BLaER1 (cell line): ENCODE measurements at regions not wholly inside any gene's neighbourhood (a gene's known extent, or its start where the extent isn't known, plus 50 kb on each side); places are given as distances from the start of the nearest gene placed in this dataset.

Experiments
- H3K27ac ChIP-seq: shearing (Covaris generic); formaldehyde crosslinking; 2 replicates; pipeline ENCODE4 v1.8.1; 2022
- H3K27me3 ChIP-seq: shearing (Covaris generic); formaldehyde crosslinking; 2 replicates; pipeline ENCODE4 v1.8.1; 2022
- H3K36me3 ChIP-seq: shearing (Covaris generic); formaldehyde crosslinking; 2 replicates; pipeline ENCODE4 v1.8.1; 2022
- H3K4me1 ChIP-seq: shearing (Covaris generic); formaldehyde crosslinking; 2 replicates; pipeline ENCODE4 v1.8.1; 2022
- H3K4me2 ChIP-seq: shearing (Covaris generic); formaldehyde crosslinking; 2 replicates; pipeline ENCODE4 v1.8.1; 2022
- H3K4me3 ChIP-seq: shearing (Covaris generic); formaldehyde crosslinking; 2 replicates; pipeline ENCODE4 v1.8.1; 2022
- H3K9ac ChIP-seq: shearing (Covaris generic); formaldehyde crosslinking; 2 replicates; pipeline ENCODE4 v1.8.1; 2022
- H3K9me3 ChIP-seq: shearing (Covaris generic); formaldehyde crosslinking; 2 replicates; pipeline ENCODE4 v1.8.1; 2022
- H4K20me1 ChIP-seq: shearing (Covaris generic); formaldehyde crosslinking; 2 replicates; pipeline ENCODE4 v1.8.1; 2022
- Cebpa-rat ChIP-seq: shearing (Covaris generic); IDR thresholded peaks from 2 replicates; pipeline ENCODE4 v1.8.1; 2022

DNA sequence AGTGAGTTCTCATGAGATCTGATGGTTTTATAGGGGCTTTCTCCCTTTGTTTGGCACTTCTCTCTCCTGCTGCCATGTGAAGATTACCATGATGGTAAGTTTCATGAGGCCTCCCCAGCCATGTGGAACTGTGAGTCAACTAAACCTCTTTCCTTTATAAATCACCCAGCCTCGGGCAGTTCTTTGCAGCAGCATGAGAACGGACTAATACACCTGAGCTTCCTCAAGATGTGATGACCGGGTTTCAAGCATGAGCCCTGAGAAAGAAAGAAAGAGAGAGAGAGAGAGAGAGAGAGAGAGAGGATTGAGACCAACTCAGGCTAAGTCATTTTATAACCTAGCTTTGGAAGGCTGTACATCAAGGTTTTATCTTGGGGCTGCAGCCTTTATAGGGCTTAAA is 167.7 kb upstream of the SERPINE2 start:
- Histone ChIP-seq H3K27me3 (no peaks in the 10 kb centered on the region), H3K4me1 (peaks cover 23% of the 10 kb centered on the region), H3K4me2 (no peak overlapping the region), H3K9me3 (no peaks in the 10 kb centered on the region), H3K27ac (no peak overlapping the region), H4K20me1 (no peaks in the 10 kb centered on the region), H3K36me3 (no peaks in the 10 kb centered on the region), H3K4me3 (no peak overlapping the region), H3K9ac (no peak overlapping the region)
- no peak for TF ChIP-seq Cebpa-rat

DNA sequence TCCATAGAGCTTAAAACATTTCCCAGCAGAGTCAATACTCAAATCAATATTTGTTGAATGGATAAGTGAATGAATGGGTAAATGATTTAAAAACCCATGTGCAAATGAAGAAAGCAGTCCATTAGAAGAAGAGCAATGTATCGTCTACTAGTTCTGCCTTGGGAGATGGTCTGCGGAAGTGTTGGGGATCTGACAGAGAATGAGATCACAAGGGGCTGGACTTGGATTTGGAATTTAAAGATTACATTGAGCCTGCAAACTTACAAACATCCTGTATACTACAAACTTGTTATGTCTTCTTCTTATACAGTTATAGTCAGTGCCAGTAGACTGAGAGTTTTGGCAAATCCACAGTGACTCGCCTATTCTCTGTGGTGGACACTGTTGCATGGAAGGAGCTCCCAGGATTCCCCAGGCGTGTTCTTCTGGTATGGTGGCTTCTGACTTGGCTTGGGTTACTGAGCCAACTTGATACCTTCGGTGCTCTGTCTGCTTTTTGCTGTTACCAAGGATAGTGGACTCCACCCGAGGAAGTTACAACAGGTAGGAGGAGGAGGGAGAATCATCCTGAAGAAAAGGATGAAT is 163.3 kb upstream of the SERPINE2 start:
- H3K4me2 ChIP-seq = no peak overlapping the region
- no peak overlapping the region for H3K9ac ChIP-seq
- no peaks in the 10 kb centered on the region for H3K36me3 ChIP-seq
- H3K4me3 ChIP-seq = no peak overlapping the region
- H3K4me1 ChIP-seq = no peaks in the 10 kb centered on the region
- no peak for TF ChIP-seq Cebpa-rat
- no peak overlapping the region for H3K27ac ChIP-seq
- no peaks in the 10 kb centered on the region for H3K9me3 ChIP-seq
- no peaks in the 10 kb centered on the region for H4K20me1 ChIP-seq
- H3K27me3 ChIP-seq = no peaks in the 10 kb centered on the region

DNA sequence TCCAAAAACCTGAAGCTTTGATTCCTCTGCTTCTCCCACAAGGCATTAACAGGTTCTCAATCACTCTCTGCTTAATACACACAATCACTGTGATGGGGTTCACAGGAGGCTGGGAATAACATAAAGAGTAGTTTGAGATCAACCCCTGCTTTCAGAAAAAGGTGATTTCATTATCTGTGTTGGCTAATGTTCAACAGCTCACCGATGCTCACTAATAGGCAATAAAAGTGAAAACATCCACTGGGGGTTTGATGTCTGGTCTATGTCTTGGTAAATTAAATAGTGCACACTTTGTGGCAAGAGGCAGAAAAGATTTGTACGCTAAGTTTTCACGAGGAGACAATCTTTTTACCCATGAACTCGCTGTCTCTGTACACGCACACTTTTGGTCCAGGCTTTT is 159.3 kb upstream of the SERPINE2 start:
- peaks cover 9% of the 10 kb centered on the region for H3K9me3 ChIP-seq
- H3K9ac ChIP-seq = no peak overlapping the region
- TF ChIP-seq Cebpa-rat = no peak
- no peaks in the 10 kb centered on the region for H3K27me3 ChIP-seq
- peaks cover 3% of the 10 kb centered on the region; the same call in 1 of the 2 replicates for H3K4me1 ChIP-seq
- no peak overlapping the region for H3K4me3 ChIP-seq
- H3K4me2 ChIP-seq = no peak overlapping the region
- no peaks in the 10 kb centered on the region for H4K20me1 ChIP-seq
- no peaks in the 10 kb centered on the region for H3K36me3 ChIP-seq
- no peak overlapping the region for H3K27ac ChIP-seq

DNA sequence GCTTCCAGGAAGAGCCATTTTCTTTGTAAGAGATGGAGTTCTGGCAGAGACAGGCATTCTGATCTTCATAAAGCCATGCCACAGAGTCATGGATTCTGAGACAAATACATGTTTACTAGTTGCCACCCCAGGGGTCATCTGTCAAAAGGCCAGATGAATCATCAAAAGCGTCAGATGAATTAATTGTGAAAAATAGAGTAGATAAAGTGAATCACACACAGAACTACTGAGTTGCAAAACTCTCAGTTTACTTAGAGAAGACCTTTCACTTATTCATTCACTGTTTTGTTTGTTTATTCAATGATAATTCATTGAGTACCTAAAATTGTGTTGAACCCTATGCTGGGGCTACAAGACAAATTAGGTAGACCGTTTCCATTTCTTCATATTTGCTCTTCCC is 157.7 kb upstream of the SERPINE2 start:
- H3K9me3 ChIP-seq = peaks cover 22% of the 10 kb centered on the region
- no peaks in the 10 kb centered on the region for H4K20me1 ChIP-seq
- H3K27me3 ChIP-seq = no peaks in the 10 kb centered on the region
- H3K27ac ChIP-seq = no peak overlapping the region
- H3K4me1 ChIP-seq = peaks cover 3% of the 10 kb centered on the region; the same call in 1 of the 2 replicates
- H3K4me2 ChIP-seq = no peak overlapping the region
- H3K4me3 ChIP-seq = no peak overlapping the region
- TF ChIP-seq Cebpa-rat = no peak
- H3K36me3 ChIP-seq = no peaks in the 10 kb centered on the region
- H3K9ac ChIP-seq = no peak overlapping the region

DNA sequence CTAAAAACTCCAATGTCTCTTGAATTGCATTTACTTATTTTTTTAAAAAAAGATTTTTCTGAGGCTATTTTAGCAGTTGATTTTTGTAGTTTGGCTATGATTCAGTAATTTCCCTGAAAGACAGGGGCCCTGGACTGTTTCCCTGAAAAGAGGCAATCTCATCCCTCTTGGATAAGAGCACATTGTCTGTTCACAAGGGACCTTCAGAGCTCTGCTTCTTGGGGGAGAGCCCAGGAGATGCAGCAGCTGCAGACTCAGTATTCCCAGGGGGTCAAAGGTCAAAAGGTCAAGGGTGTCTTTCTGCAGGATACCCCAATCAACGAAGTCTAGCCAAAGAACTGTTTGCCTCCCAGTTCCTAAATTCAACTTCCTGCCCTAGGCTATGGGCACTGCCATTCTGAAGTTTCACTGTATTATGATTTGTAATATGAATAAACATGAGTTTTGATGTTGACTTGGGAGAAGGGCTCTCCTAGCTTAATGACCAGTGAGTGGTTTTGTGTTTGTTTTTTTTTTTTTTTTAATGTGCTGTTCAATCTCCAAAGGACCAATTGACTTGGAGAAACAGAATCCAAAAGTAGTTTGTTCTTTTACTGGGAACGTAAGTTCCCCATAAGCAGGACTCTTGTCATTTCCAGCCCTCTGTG is 157.0 kb upstream of the SERPINE2 start:
- no peaks in the 10 kb centered on the region for H3K27me3 ChIP-seq
- H3K4me2 ChIP-seq = no peak overlapping the region; the same call in 1 of the 2 replicates
- H3K9me3 ChIP-seq = peaks cover 22% of the 10 kb centered on the region
- no peak for TF ChIP-seq Cebpa-rat
- no peaks in the 10 kb centered on the region for H3K36me3 ChIP-seq
- no peak overlapping the region for H3K27ac ChIP-seq
- H4K20me1 ChIP-seq = no peaks in the 10 kb centered on the region
- peaks cover 3% of the 10 kb centered on the region; the same call in 1 of the 2 replicates for H3K4me1 ChIP-seq
- no peak overlapping the region for H3K9ac ChIP-seq
- no peak overlapping the region for H3K4me3 ChIP-seq

DNA sequence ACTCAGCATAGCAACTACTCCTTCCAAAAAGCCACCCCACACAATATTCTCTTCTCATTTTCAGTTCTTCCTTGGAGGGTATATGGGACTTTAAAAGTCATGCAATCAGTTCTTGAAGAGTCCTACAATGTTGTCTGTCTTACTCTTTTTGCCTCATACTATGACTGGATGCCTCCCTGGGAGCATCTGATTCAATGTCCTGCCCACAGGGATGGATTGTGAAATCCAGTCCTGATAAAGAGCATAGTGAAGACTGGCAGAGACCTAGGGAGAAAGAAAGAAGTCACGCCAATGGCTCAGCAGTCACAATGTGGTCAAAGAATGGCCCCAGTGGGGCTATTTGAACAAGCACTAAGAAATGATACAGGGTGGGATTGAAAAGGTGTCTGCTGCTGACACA is 155.1 kb upstream of the SERPINE2 start:
- TF ChIP-seq Cebpa-rat = no peak
- no peaks in the 10 kb centered on the region for H3K27me3 ChIP-seq
- no peak overlapping the region for H3K4me2 ChIP-seq
- H3K27ac ChIP-seq = no peak overlapping the region
- no peak overlapping the region for H3K4me3 ChIP-seq
- H4K20me1 ChIP-seq = no peaks in the 10 kb centered on the region
- H3K9ac ChIP-seq = no peak overlapping the region
- no peaks in the 10 kb centered on the region for H3K36me3 ChIP-seq
- peaks cover 3% of the 10 kb centered on the region; the same call in 1 of the 2 replicates for H3K4me1 ChIP-seq
- H3K9me3 ChIP-seq = peaks cover 22% of the 10 kb centered on the region

DNA sequence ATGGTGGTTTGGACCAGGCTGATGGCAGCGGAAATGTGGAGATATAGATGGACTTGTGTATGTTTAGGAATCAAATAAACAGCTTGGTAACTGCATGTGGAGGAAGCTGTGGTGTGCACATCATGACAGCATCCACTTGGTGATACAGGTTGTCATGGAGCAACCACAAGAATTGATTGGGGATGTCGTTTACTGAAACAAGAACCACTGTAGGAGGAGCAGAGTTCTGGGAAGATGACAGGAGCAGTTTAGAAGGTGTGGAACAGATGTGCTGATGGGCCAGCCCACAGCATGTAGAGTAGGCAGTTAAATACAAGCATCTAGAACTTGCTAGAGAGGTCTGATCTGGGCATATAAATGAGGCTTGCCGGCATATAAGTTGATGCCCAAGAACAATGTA is 152.4 kb upstream of the SERPINE2 start:
- no peaks in the 10 kb centered on the region for H3K36me3 ChIP-seq
- H3K9ac ChIP-seq = no peak overlapping the region
- H3K4me2 ChIP-seq = no peak overlapping the region
- H3K4me1 ChIP-seq = peaks cover 3% of the 10 kb centered on the region; the same call in 1 of the 2 replicates
- H3K9me3 ChIP-seq = peaks cover 30% of the 10 kb centered on the region
- H3K27me3 ChIP-seq = no peaks in the 10 kb centered on the region
- H3K4me3 ChIP-seq = no peak overlapping the region
- no peak for TF ChIP-seq Cebpa-rat
- no peak overlapping the region for H3K27ac ChIP-seq
- no peaks in the 10 kb centered on the region for H4K20me1 ChIP-seq

DNA sequence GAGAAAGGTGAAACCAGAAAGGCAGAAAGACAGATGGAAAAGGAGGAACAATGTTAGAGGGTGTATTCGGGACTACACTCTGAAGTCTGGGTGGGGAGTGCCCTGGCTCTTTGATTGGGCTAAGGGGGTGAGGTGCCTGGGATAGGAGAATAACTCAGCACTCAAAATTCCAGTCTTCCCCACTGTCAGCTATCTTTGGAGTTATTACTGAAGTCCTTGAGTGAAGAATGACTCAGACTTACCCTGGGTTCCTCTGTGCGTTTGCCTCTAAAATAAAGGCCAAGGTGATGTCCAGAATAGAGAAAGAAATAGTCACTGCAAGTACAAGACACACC is 151.8 kb upstream of the SERPINE2 start:
- Histone ChIP-seq H3K4me2 (no peak overlapping the region), H3K4me1 (peaks cover 2% of the 10 kb centered on the region; the same call in 1 of the 2 replicates), H3K27ac (no peak overlapping the region)

DNA sequence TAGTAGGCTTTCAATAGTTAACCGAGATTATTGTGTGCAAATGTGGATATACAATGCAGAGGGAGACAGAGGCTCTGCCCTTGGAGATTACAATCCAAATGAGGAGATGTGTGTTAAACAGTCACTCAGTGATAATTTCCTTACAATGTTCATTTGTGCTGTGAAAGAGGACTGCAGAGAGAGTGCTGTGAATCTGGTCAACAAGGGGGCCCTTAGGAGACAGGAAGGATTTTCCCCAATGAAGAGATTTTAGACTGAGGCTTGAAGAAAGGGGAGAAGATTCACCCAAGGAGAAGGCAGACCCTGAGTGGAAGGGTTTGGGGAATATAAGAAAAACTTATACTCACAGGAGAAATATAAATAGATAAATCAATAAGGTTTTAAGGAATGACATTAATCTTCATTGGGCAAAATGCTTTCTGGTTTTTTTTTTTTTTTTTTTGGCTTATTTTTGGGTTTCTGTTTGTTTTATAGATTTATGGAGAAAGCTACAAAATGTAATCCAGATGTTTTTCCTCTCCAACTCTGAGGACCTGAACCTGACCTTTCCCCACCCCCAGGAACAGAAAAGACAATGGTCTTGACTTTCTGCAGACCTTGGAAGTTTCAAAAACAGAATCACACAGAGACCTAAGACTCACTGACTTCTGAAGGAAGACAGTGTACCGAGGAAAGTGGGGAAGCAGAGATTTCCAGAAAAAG is 151.3 kb upstream of the SERPINE2 start:
- no peak overlapping the region for H3K27ac ChIP-seq
- H3K36me3 ChIP-seq = no peaks in the 10 kb centered on the region
- H3K4me2 ChIP-seq = no peak overlapping the region
- TF ChIP-seq Cebpa-rat = no peak
- no peaks in the 10 kb centered on the region for H3K27me3 ChIP-seq
- H3K9me3 ChIP-seq = peaks cover 30% of the 10 kb centered on the region
- no peak overlapping the region for H3K4me3 ChIP-seq
- H3K4me1 ChIP-seq = no peaks in the 10 kb centered on the region
- H4K20me1 ChIP-seq = no peaks in the 10 kb centered on the region
- H3K9ac ChIP-seq = no peak overlapping the region

More for the DNA sequence above, 151.8 kb upstream of the SERPINE2 start:
- Histone ChIP-seq H3K9ac (no peak overlapping the region), H3K36me3 (no peaks in the 10 kb centered on the region), H3K27me3 (no peaks in the 10 kb centered on the region), H3K9me3 (peaks cover 30% of the 10 kb centered on the region), H3K4me3 (no peak overlapping the region), H4K20me1 (no peaks in the 10 kb centered on the region)
- TF ChIP-seq Cebpa-rat = no peak

DNA sequence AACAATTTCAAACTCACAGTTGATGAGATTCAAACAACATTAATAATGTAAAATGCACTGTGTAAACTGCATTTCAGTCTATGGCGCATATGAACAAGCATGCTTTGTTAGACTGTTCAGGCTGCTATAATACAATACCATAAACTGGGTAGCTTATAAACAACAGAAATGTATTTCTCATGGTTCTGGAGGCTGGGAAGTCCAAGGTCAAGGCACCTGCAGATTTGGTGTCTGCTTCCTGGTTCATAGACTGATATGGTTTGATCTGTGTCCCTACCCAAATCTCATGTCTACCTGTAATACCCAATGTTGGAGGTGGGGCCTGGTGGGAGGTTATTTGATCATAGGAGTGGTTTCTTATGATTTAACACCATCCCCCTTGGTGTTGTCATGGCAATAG is 148.1 kb upstream of the SERPINE2 start:
- TF ChIP-seq Cebpa-rat = no peak
- Histone ChIP-seq H3K9me3 (peaks cover 12% of the 10 kb centered on the region; the same call in 1 of the 2 replicates), H4K20me1 (no peaks in the 10 kb centered on the region), H3K36me3 (no peaks in the 10 kb centered on the region), H3K27me3 (no peaks in the 10 kb centered on the region), H3K4me1 (no peaks in the 10 kb centered on the region), H3K4me3 (no peak overlapping the region), H3K27ac (no peak overlapping the region), H3K4me2 (no peak overlapping the region), H3K9ac (no peak overlapping the region)
